Fibroblast of the aortic adventitia (primary cell): ENCODE measurements at regions not wholly inside any gene's neighbourhood (a gene's known extent, or its start where the extent isn't known, plus 50 kb on each side); places are given as distances from the start of the nearest gene placed in this dataset.

Source experiments
- DNase-seq: peaks from one replicate; pipeline ENCODE4 v3.0.0-alpha.2; 2010; ENCODE audit warnings: low read depth
- H3K4me3 ChIP-seq: 2 replicates; pipeline ENCODE4 v1.5.1; 2011; ENCODE audit warnings: low read depth, mild to moderate bottlenecking, control low read depth, low read length, moderate library complexity
- CTCF ChIP-seq: IDR thresholded peaks from 2 replicates; pipeline ENCODE4 v1.5.1; 2011; ENCODE audit warnings: mild to moderate bottlenecking, low read length, control low read depth, inconsistent platforms; ENCODE audit not compliant: insufficient read depth

GRCh38 chr11:92727123-92727522 is 242.3 kb upstream of the MTNR1B start:
- DNase-seq, result no peak
- no peak overlapping the region for H3K4me3 ChIP-seq
- TF ChIP-seq CTCF, result no peak

- no peak for TF ChIP-seq CTCF
- no peak for DNase-seq
- no peak overlapping the region for H3K4me3 ChIP-seq
Measured at GRCh38 chr11:92727769-92728168, 241.7 kb upstream of the MTNR1B start.

DNA sequence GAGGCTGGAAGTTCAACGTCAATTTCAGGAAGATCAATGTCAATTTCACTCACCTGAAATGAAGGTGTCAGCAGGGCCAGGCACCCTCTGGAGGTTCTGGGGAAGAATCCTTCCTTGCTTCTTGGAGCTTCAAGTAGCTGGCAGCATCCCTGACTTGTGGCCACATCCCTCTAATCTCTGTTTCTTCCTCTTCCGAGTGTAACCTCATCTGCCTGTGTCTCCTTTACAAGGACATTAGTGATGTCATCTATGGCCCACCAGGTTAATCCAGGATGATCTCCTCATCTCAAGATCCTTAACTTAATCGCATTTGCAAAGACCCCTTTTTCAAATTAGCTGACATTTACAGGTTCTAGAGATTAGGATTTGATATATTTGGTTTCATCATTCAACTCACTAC is 240.8 kb upstream of the MTNR1B start:
- DNase-seq, result no peak
- TF ChIP-seq CTCF, result no peak
- no peak overlapping the region for H3K4me3 ChIP-seq

DNA sequence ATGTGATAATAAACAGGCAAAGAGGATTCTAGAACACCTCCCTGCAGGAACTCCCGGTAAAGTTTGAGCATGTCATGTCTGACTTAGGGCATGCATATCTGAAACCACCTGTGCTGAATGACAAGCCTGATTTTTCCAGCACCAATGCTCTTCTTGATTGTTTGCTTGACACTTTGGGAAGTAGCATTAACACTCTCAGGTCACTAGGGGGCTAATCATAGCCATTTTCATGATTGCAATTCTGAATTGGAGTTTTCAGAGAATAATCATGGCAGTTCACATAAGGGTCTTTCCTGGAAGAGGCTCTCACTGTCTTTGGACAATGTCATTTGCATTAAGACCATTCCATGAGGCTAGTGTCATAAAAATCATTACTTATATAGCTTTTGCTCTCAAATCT is 234.4 kb upstream of the MTNR1B start:
- H3K4me3 ChIP-seq, result no peak overlapping the region
- no peak for DNase-seq
- no peak for TF ChIP-seq CTCF

- TF ChIP-seq CTCF, result no peak
- peak; percentile 2 for DNase-seq
- H3K4me3 ChIP-seq, result no peak overlapping the region
Measured at GRCh38 chr11:92738276-92738675, 231.2 kb upstream of the MTNR1B start.

- DNase-seq, result peak; percentile 75
- H3K4me3 ChIP-seq, result no peak overlapping the region
- no peak for TF ChIP-seq CTCF
Measured at GRCh38 chr11:92739041-92739440, 230.4 kb upstream of the MTNR1B start.

GRCh38 chr11:92739491-92739890 is 230.0 kb upstream of the MTNR1B start:
- TF ChIP-seq CTCF, result no peak
- no peak overlapping the region for H3K4me3 ChIP-seq
- DNase-seq, result peak; percentile 29
